ENCODE measurements at regions not wholly inside any gene's neighbourhood (a gene's known extent, or its start where the extent isn't known, plus 50 kb on each side); places are given as distances from the start of the nearest gene placed in this dataset.

DNA sequence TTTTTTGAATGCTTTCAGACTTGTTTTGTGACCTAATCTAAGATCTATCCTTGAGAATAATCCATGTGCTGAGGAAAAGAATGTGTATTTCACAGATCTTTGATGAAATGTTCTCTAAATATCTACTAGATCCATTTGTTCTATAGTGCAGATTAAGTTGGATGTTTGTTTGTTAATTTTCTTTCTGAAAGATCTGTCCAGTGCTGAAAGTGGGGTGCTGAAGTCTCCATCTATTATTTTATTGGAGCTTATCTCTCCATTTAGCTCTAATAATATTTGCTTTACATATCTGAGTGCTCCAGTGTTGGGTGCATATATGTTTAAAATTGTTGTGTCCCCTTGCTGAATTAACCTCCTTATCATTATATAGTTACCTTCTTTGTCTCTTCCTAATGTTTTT, 303.6 kb downstream of the HTR1B start:
- TF ChIP-seq, protein P1, sequence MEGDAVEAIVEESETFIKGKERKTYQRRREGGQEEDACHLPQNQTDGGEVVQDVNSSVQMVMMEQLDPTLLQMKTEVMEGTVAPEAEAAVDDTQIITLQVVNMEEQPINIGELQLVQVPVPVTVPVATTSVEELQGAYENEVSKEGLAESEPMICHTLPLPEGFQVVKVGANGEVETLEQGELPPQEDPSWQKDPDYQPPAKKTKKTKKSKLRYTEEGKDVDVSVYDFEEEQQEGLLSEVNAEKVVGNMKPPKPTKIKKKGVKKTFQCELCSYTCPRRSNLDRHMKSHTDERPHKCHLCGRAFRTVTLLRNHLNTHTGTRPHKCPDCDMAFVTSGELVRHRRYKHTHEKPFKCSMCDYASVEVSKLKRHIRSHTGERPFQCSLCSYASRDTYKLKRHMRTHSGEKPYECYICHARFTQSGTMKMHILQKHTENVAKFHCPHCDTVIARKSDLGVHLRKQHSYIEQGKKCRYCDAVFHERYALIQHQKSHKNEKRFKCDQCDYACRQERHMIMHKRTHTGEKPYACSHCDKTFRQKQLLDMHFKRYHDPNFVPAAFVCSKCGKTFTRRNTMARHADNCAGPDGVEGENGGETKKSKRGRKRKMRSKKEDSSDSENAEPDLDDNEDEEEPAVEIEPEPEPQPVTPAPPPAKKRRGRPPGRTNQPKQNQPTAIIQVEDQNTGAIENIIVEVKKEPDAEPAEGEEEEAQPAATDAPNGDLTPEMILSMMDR (IDR thresholded peaks at IDR 0.05), result no peak
- no peak for TF ChIP-seq POLR2A (IDR thresholded peaks at IDR 0.05)
